GOT3 (cell line): ENCODE measurements at regions not wholly inside any gene's neighbourhood (a gene's known extent, or its start where the extent isn't known, plus 50 kb on each side); places are given as distances from the start of the nearest gene placed in this dataset.
"Not testable (repeated sequence)": the region's sequence is repeated elsewhere in the genome, so short reads cannot be mapped to it uniquely, and the experiment has no call there.

Source experiments
- DNase-seq: peaks from one replicate; lab custom pipeline; 2025; ENCODE audit warnings: mixed read lengths; lab: John Stamatoyannopoulos, UW

- no peak for DNase-seq
These were observed 157.0 kb upstream of the RBM19 start for GRCh38 chr12:114123108-114123507.

DNA sequence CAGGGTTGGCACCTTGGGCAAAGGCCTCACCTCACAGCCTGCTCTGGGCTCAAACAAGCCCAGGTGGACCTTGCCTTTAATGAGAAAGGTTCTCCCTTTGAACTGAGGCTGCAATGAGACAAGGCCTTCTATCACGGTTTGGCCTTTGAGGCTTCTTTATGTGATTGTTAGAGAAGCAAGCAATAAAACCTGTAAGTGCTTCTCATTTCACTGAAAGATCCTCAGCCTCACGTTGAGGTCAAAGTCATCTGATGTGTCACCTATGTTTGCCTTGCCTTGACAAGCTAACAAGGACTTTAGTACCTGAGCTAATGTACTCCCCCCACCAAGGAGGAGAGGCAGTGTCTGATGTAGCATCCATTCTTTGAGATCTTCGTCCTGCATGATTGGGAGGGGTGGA lies 155.9 kb upstream of the RBM19 start:
- no peak for DNase-seq

- DNase-seq: no peak
These were observed 153.2 kb upstream of the RBM19 start for GRCh38 chr12:114119316-114119715.

- DNase-seq: no peak
These were observed 130.3 kb upstream of the RBM19 start for GRCh38 chr12:114096461-114096860.

GRCh38 chr12:114093520-114093919 lies 127.4 kb upstream of the RBM19 start:
- DNase-seq: no peak

- DNase-seq: no peak
These were observed 126.9 kb upstream of the RBM19 start for GRCh38 chr12:114092981-114093380.

DNA sequence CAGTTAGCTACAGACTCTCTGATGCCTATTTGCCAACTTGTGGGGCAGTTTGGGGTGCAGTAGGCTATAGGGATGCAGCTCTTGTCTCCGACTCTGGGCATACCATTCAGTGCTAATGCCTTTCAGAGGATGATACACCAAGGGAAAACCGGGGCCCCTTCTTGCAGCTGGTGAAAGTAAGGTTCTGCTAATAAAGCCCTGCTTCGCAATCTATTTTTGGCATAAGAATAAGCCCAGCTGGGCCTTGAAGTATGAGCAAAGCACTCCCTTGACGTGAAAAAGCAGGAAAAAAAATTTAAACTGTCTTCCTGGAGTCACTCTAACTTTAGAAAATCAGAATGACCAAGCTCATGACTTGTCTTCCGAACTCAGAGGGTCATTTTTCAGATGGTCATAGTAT lies 124.1 kb upstream of the RBM19 start:
- DNase-seq: no peak

DNA sequence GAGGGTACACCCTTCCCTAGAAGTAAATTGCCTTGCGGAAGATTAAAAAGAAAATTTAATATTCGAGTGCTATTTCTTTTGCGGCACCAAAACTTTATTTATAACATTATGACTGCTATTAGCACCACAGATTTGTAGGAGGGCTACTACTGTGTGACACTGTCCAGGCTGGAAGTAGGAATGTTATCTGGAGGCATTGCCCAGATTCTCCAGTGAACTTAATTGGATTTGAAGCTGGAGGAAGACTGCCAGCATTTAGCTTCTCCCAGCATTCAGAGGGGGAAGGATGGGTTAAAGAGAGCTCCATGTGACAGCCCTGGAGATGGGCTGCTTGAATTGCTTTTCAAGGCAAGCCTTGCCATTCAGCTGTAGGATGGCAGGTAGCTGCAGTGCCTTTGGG lies 107.0 kb upstream of the RBM19 start:
- DNase-seq: no peak

DNA sequence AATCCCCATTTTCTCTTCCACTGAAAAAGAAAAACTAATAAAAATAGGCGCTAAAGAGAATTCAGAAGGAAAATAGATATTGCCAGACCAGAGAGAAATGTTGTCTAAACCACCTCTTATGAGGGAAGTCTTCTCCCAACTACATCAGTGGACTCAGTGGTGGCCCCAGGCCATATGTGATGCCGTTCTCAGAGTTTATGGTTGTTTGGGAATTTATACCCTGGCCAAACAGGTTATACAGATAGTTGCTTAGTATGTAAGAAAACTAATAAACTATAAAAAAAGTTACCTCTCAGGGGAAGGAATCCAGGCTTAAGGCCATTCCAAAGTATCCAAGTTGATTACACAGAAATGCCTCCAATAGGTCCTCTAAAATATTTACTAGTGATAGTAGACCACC lies 103.4 kb upstream of the RBM19 start:
- DNase-seq: no peak

- no peak for DNase-seq
These were observed 98.4 kb upstream of the RBM19 start for GRCh38 chr12:114064497-114064896.

DNA sequence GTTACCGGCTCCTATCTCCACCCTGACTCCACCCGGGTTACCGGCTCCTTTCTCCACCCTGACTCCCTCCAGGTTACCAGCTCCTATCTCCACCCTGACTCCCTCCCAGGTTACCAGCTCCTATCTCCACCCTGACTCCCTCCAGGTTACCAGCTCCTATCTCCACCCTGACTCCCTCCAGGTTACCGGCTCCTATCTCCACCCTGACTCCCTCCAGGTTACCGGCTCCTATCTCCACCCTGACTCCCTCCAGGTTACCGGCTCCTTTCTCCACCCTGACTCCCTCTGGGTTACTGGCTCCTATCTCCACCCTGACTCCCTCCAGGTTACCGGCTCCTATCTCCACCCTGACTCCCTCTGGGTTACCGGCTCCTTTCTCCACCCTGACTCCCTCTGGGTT lies 97.9 kb upstream of the RBM19 start:
- DNase-seq: not testable (repeated sequence)

- DNase-seq: no peak
These were observed 97.3 kb upstream of the RBM19 start for GRCh38 chr12:114063435-114063834.

GRCh38 chr12:114056351-114056750 lies 90.2 kb upstream of the RBM19 start:
- not testable (repeated sequence) for DNase-seq

DNA sequence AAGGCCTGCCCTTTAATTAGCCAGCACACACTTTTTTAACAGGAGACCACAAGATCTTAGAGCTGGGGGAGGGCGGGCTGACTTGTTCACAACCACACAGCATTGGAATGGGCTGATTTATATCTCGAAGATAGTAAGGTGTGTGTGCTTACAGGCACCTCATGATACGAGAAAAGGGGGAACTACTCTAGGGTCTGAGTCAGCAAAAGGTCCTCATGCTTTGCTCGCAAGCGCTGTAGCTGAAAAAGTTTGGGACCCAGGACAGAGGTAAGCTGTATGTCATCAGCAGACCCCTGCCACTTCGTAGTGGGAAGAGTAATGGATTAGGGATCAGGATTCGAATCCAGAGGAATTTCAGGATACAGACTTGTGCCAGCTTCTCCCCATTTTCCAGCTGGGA lies 88.9 kb upstream of the RBM19 start:
- DNase-seq: no peak

GRCh38 chr12:114046236-114046998 lies 80.3 kb upstream of the RBM19 start:
- DNase-seq: no peak

- DNase-seq: no peak
These were observed 79.2 kb upstream of the RBM19 start for GRCh38 chr12:114045349-114045748.

DNA sequence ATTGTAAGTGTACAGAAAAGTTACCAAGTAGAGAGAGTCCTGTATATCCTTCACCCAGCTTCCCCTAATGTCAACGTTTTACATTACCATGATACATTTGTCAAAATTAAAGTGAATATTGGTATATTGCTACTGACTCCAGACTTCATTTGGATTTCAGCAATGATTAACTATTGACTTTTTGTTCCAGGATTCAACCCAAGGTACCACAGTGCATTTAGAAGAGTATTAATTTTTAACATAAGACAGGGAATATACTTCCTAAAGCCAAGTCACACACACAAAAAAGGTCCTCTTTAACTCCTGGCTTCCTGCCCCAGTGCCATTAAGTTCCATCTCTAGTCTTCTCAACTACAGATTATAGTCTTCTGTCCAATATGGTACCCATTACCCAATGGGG lies 75.5 kb upstream of the RBM19 start:
- no peak for DNase-seq

DNA sequence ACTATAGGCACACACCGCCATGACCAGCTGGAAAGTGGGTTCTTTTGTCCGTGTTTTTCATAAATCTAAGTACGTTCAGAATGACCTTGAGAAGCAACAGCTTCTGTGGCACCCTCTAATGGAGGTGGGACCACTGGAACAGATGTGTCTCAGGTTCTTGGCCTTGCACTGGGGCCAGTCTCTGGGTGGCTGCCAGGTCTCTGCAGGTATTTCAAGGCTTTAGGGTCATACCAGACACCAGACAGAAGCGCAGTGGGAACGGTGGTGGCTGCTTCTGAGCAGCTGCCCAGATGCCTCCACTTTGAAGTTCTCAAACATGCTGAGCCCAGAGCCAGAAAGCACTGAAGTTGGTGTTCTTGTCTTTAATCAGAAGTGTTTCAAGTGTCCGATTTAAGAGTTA lies 75.0 kb upstream of the RBM19 start:
- DNase-seq: no peak

DNA sequence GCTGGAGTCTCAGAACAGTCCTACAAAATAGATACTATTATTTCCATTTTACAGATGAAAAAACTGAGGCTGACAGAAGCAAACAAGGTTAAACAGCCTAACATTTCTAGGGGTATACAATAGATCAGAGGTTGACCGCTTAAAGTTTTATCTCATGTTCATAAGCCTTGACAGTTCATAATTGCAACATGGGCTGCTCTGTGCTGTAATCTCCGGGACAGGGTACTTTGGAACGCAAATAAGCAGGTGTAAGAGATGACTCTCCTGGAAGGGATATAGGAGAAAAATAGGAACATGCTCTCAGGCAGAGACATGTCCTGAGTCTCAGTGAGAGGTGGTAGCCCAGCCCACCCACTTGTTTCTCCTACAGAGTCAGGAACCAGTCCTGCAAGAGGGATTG lies 72.8 kb upstream of the RBM19 start:
- no peak for DNase-seq

- DNase-seq: no peak
These were observed 66.7 kb upstream of the RBM19 start for GRCh38 chr12:114032801-114033200.

GRCh38 chr12:114030451-114030850 lies 64.3 kb upstream of the RBM19 start:
- no peak for DNase-seq

- DNase-seq: no peak
These were observed 60.7 kb upstream of the RBM19 start for GRCh38 chr12:114026805-114027204.

- no peak for DNase-seq
These were observed 59.8 kb upstream of the RBM19 start for GRCh38 chr12:114025935-114026334.

DNA sequence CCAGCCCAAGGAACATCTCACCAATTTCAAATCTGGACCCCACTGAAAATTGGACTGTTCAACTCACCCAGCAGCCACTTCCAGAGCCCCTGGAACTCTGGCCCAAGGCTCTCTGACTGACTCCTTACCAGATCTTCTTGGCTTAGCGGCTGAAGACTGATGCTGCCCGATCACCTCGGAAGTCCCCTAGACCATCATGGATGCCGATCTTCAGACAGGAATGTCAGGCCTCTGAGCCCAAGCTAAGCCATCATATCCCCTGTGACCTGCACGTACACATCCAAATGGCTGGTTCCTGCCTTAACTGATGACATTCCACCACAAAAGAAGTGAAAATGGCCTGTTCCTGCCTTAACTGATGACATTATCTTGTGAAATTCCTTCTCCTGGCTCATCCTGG lies 56.0 kb upstream of the RBM19 start:
- DNase-seq: not testable (repeated sequence)
